ENCODE measurements at regions not wholly inside any gene's neighbourhood (a gene's known extent, or its start where the extent isn't known, plus 50 kb on each side); places are given as distances from the start of the nearest gene placed in this dataset.

GRCh38 chr2:239857591-239857990, 167.6 kb downstream of the NDUFA10 start:
- TF ChIP-seq, protein P1, sequence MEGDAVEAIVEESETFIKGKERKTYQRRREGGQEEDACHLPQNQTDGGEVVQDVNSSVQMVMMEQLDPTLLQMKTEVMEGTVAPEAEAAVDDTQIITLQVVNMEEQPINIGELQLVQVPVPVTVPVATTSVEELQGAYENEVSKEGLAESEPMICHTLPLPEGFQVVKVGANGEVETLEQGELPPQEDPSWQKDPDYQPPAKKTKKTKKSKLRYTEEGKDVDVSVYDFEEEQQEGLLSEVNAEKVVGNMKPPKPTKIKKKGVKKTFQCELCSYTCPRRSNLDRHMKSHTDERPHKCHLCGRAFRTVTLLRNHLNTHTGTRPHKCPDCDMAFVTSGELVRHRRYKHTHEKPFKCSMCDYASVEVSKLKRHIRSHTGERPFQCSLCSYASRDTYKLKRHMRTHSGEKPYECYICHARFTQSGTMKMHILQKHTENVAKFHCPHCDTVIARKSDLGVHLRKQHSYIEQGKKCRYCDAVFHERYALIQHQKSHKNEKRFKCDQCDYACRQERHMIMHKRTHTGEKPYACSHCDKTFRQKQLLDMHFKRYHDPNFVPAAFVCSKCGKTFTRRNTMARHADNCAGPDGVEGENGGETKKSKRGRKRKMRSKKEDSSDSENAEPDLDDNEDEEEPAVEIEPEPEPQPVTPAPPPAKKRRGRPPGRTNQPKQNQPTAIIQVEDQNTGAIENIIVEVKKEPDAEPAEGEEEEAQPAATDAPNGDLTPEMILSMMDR (IDR thresholded peaks at IDR 0.05) = no peak
- no peak for TF ChIP-seq POLR2A (IDR thresholded peaks at IDR 0.05)
